Embryonic facial prominence (tissue), 1 donor: ENCODE measurements at regions not wholly inside any gene's neighbourhood (a gene's known extent, or its start where the extent isn't known, plus 50 kb on each side); places are given as distances from the start of the nearest gene placed in this dataset.
"Not testable (repeated sequence)": the region's sequence is repeated elsewhere in the genome, so short reads cannot be mapped to it uniquely, and the experiment has no call there.

ENCODE experiments used
- DNase-seq: peaks from one replicate; pipeline ENCODE4 v3.0.0-alpha.2; 2016; ENCODE audit errors: extremely low spot score

GRCh38 chr10:131816157-131816775, 84.5 kb upstream of the PPP2R2D start:
- no peak for DNase-seq

- DNase-seq, result no peak
These were observed 83.7 kb upstream of the PPP2R2D start for GRCh38 chr10:131816941-131817700.

- DNase-seq, result no peak
These were observed 82.8 kb upstream of the PPP2R2D start for GRCh38 chr10:131817866-131818509.

- no peak for DNase-seq
These were observed 82.1 kb upstream of the PPP2R2D start for GRCh38 chr10:131818510-131819234.

- no peak for DNase-seq
These were observed 81.4 kb upstream of the PPP2R2D start for GRCh38 chr10:131819241-131820072.

- no peak for DNase-seq
These were observed 80.2 kb upstream of the PPP2R2D start for GRCh38 chr10:131820626-131821025.

- DNase-seq, result no peak
These were observed 79.3 kb upstream of the PPP2R2D start for GRCh38 chr10:131821378-131822012.

GRCh38 chr10:131822013-131822691, 78.7 kb upstream of the PPP2R2D start:
- DNase-seq, result no peak

GRCh38 chr10:131822692-131823245, 78.0 kb upstream of the PPP2R2D start:
- no peak for DNase-seq

GRCh38 chr10:131823601-131824099, 77.2 kb upstream of the PPP2R2D start:
- not testable (repeated sequence) for DNase-seq

GRCh38 chr10:131824371-131825149, 76.2 kb upstream of the PPP2R2D start:
- no peak for DNase-seq

GRCh38 chr10:131825150-131825848, 75.5 kb upstream of the PPP2R2D start:
- DNase-seq, result no peak

- no peak for DNase-seq
These were observed 74.7 kb upstream of the PPP2R2D start for GRCh38 chr10:131825960-131826650.

GRCh38 chr10:131829156-131829930, 71.5 kb upstream of the PPP2R2D start:
- no peak for DNase-seq

GRCh38 chr10:131830446-131831130, 70.2 kb upstream of the PPP2R2D start:
- no peak for DNase-seq

- DNase-seq, result no peak
These were observed 69.2 kb upstream of the PPP2R2D start for GRCh38 chr10:131831561-131831960.
